HG02870 (cell line): ENCODE measurements at regions not wholly inside any gene's neighbourhood (a gene's known extent, or its start where the extent isn't known, plus 50 kb on each side); places are given as distances from the start of the nearest gene placed in this dataset.
"Not testable (repeated sequence)": the region's sequence is repeated elsewhere in the genome, so short reads cannot be mapped to it uniquely, and the experiment has no call there.

Experiments used
- ATAC-seq: cut with Tn5 transposase; IDR thresholded peaks from one replicate; pipeline ENCODE4 v1.9.1; 2021; ENCODE audit warnings: mild to moderate bottlenecking, moderate library complexity; ENCODE audit not compliant: unreplicated experiment

GRCh38 chr17:71535321-71535720 is 585.5 kb upstream of the SOX9 start:
- ATAC-seq, result no peak

- no peak for ATAC-seq
These were observed 574.4 kb upstream of the SOX9 start for GRCh38 chr17:71546419-71546818.

GRCh38 chr17:71547904-71548303 is 572.9 kb upstream of the SOX9 start:
- no peak for ATAC-seq

- ATAC-seq, result no peak
These were observed 572.2 kb upstream of the SOX9 start for GRCh38 chr17:71548540-71549190.

GRCh38 chr17:71550675-71551074 is 570.1 kb upstream of the SOX9 start:
- ATAC-seq, result no peak

GRCh38 chr17:71553381-71553780 is 567.4 kb upstream of the SOX9 start:
- no peak for ATAC-seq

GRCh38 chr17:71558901-71559300 is 561.9 kb upstream of the SOX9 start:
- no peak for ATAC-seq

- ATAC-seq, result no peak
These were observed 548.5 kb upstream of the SOX9 start for GRCh38 chr17:71572343-71572742.

- no peak for ATAC-seq
These were observed 542.4 kb upstream of the SOX9 start for GRCh38 chr17:71578446-71578845.

GRCh38 chr17:71580220-71580619 is 540.6 kb upstream of the SOX9 start:
- no peak for ATAC-seq

GRCh38 chr17:71585540-71585939 is 535.3 kb upstream of the SOX9 start:
- ATAC-seq, result no peak

- no peak for ATAC-seq
These were observed 528.4 kb upstream of the SOX9 start for GRCh38 chr17:71592431-71592830.

GRCh38 chr17:71593078-71593477 is 527.7 kb upstream of the SOX9 start:
- ATAC-seq, result no peak

- not testable (repeated sequence) for ATAC-seq
These were observed 521.2 kb upstream of the SOX9 start for GRCh38 chr17:71599583-71599982.

GRCh38 chr17:71600137-71600789 is 520.6 kb upstream of the SOX9 start:
- no peak for ATAC-seq

- ATAC-seq, result no peak
These were observed 518.8 kb upstream of the SOX9 start for GRCh38 chr17:71601894-71602504.

GRCh38 chr17:71613996-71614395 is 506.8 kb upstream of the SOX9 start:
- no peak for ATAC-seq

GRCh38 chr17:71615820-71616219 is 505.0 kb upstream of the SOX9 start:
- no peak for ATAC-seq

- ATAC-seq, result not testable (repeated sequence)
These were observed 503.1 kb upstream of the SOX9 start for GRCh38 chr17:71617767-71618166.

- ATAC-seq, result no peak
These were observed 495.5 kb upstream of the SOX9 start for GRCh38 chr17:71625330-71625729.

GRCh38 chr17:71628306-71628705 is 492.5 kb upstream of the SOX9 start:
- ATAC-seq, result no peak

- ATAC-seq, result no peak
These were observed 489.3 kb upstream of the SOX9 start for GRCh38 chr17:71631483-71631882.
